Adrenal gland (tissue), 5 donors: ENCODE measurements at regions not wholly inside any gene's neighbourhood (a gene's known extent, or its start where the extent isn't known, plus 50 kb on each side); places are given as distances from the start of the nearest gene placed in this dataset.
"Not testable (repeated sequence)": the region's sequence is repeated elsewhere in the genome, so short reads cannot be mapped to it uniquely, and the experiment has no call there.

ENCODE experiments used
- POLR2A ChIP-seq, 2 donors: fragments of 450-650 bp; IDR thresholded peaks; one replicate each; pipeline ENCODE4 v1.6.1; 2017; ENCODE audit warnings: antibody characterized with exemption in 2 of 2, mild to moderate bottlenecking in 2 of 2, moderate library complexity in 1 of 2
- TF ChIP-seq, protein P1 (sequence below), 6 experiments: fragments of 450-650 bp in 4 of 6; fragments of 200-600 bp in 2 of 6; sonication (generic) in 1 of 6; IDR thresholded peaks; 1 replicate in 5 of 6; 2 replicates in 1 of 6; pipeline versions ENCODE4 v1.5.1 to v1.8.0; 2016 to 2021; ENCODE audit warnings: antibody characterized with exemption in 6 of 6, mild to moderate bottlenecking in 2 of 6, moderate library complexity in 1 of 6
- donor health status: DM: no; HTN: no; CAD: no.

GRCh38 chr16:29354449-29354848 is 52.1 kb downstream of the NPIPB11 start:
- TF ChIP-seq, protein P1, sequence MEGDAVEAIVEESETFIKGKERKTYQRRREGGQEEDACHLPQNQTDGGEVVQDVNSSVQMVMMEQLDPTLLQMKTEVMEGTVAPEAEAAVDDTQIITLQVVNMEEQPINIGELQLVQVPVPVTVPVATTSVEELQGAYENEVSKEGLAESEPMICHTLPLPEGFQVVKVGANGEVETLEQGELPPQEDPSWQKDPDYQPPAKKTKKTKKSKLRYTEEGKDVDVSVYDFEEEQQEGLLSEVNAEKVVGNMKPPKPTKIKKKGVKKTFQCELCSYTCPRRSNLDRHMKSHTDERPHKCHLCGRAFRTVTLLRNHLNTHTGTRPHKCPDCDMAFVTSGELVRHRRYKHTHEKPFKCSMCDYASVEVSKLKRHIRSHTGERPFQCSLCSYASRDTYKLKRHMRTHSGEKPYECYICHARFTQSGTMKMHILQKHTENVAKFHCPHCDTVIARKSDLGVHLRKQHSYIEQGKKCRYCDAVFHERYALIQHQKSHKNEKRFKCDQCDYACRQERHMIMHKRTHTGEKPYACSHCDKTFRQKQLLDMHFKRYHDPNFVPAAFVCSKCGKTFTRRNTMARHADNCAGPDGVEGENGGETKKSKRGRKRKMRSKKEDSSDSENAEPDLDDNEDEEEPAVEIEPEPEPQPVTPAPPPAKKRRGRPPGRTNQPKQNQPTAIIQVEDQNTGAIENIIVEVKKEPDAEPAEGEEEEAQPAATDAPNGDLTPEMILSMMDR (IDR thresholded peaks at IDR 0.05) = not testable (repeated sequence)
- TF ChIP-seq POLR2A (IDR thresholded peaks at IDR 0.05) = not testable (repeated sequence)
